Astrocyte (in vitro differentiated cells and primary cell): ENCODE measurements at regions not wholly inside any gene's neighbourhood (a gene's known extent, or its start where the extent isn't known, plus 50 kb on each side); places are given as distances from the start of the nearest gene placed in this dataset.
"Not testable (repeated sequence)": the region's sequence is repeated elsewhere in the genome, so short reads cannot be mapped to it uniquely, and the experiment has no call there.

ENCODE experiments used
- DNase-seq: peaks from one replicate; pipeline ENCODE4 v3.0.0-alpha.2; 2010; ENCODE audit warnings: low read depth
- FAIRE-seq: peaks from 2 replicates; lab custom pipeline; 2011; peaks lifted over from hg19 to GRCh38; lab: Jason Lieb, UNC
- H2AFZ ChIP-seq: 2 replicates; pipeline ENCODE4 v1.6.0; 2012; ENCODE audit warnings: low read depth, low read length, inconsistent platforms
- H3K27ac ChIP-seq: 2 replicates; pipeline ENCODE4 v1.5.1; 2011; ENCODE audit warnings: low read depth, low read length, inconsistent platforms
- H3K27me3 ChIP-seq: 2 replicates; pipeline ENCODE4 v1.6.0; 2011; ENCODE audit warnings: low read length, inconsistent platforms; ENCODE audit not compliant: insufficient read depth
- H3K36me3 ChIP-seq: 2 replicates; pipeline ENCODE4 v1.5.1; 2011; ENCODE audit warnings: low read length, inconsistent platforms; ENCODE audit not compliant: insufficient read depth
- H3K4me1 ChIP-seq: 2 replicates; pipeline ENCODE4 v1.5.1; 2011; ENCODE audit warnings: low read length, inconsistent platforms; ENCODE audit not compliant: insufficient read depth
- H3K4me2 ChIP-seq: 2 replicates; pipeline ENCODE4 v1.6.0; 2012; ENCODE audit warnings: low read length, inconsistent platforms
- H3K4me3 ChIP-seq: 2 replicates; pipeline ENCODE4 v1.5.1; 2011; ENCODE audit warnings: low read depth, mild to moderate bottlenecking, low read length, inconsistent platforms; ENCODE audit not compliant: insufficient read depth
- H3K79me2 ChIP-seq: 2 replicates; pipeline ENCODE4 v1.6.0; 2012; ENCODE audit warnings: mild to moderate bottlenecking, low read length, inconsistent platforms; ENCODE audit not compliant: insufficient read depth
- H3K9ac ChIP-seq: 2 replicates; pipeline ENCODE4 v1.6.0; 2012; ENCODE audit warnings: mild to moderate bottlenecking, low read length, inconsistent platforms
- H3K9me3 ChIP-seq: 2 replicates; pipeline ENCODE4 v1.5.1; 2012; ENCODE audit warnings: low read depth, mild to moderate bottlenecking, low read length, inconsistent platforms; ENCODE audit not compliant: insufficient read depth
- H4K20me1 ChIP-seq: 2 replicates; pipeline ENCODE4 v1.6.0; 2012; ENCODE audit warnings: low read length, inconsistent platforms; ENCODE audit not compliant: insufficient read depth
- H3K27ac Mint-ChIP-seq: one replicate; pipeline ENCODE4 v1.8.0; 2021; ENCODE audit warnings: mild to moderate bottlenecking, mixed read lengths; ENCODE audit not compliant: unreplicated experiment
- H3K27me3 Mint-ChIP-seq: one replicate; pipeline ENCODE4 v1.8.0; 2021; ENCODE audit warnings: low read depth, mixed read lengths; ENCODE audit not compliant: unreplicated experiment
- H3K36me3 Mint-ChIP-seq: one replicate; pipeline ENCODE4 v1.8.0; 2021; ENCODE audit warnings: low read depth, mixed read lengths; ENCODE audit not compliant: unreplicated experiment
- H3K4me1 Mint-ChIP-seq: one replicate; pipeline ENCODE4 v1.8.0; 2021; ENCODE audit warnings: low read depth, mixed read lengths; ENCODE audit not compliant: unreplicated experiment
- H3K4me3 Mint-ChIP-seq: one replicate; pipeline ENCODE4 v1.8.0; 2021; ENCODE audit warnings: mild to moderate bottlenecking, moderate library complexity, mixed read lengths; ENCODE audit not compliant: unreplicated experiment
- H3K9me3 Mint-ChIP-seq: one replicate; pipeline ENCODE4 v1.8.0; 2021; ENCODE audit warnings: mild to moderate bottlenecking, mixed read lengths; ENCODE audit not compliant: unreplicated experiment
- EZH2 ChIP-seq: IDR thresholded peaks from 2 replicates; pipeline ENCODE4 v1.6.1; 2012; ENCODE audit warnings: mild to moderate bottlenecking, low read length, inconsistent platforms; ENCODE audit not compliant: insufficient read depth
- TF ChIP-seq, protein P1 (sequence below): IDR thresholded peaks from 2 replicates; pipeline ENCODE4 v1.5.1; 2011; ENCODE audit warnings: low read depth, mild to moderate bottlenecking, inconsistent platforms, low read length, moderate library complexity; ENCODE audit not compliant: insufficient read depth

DNA sequence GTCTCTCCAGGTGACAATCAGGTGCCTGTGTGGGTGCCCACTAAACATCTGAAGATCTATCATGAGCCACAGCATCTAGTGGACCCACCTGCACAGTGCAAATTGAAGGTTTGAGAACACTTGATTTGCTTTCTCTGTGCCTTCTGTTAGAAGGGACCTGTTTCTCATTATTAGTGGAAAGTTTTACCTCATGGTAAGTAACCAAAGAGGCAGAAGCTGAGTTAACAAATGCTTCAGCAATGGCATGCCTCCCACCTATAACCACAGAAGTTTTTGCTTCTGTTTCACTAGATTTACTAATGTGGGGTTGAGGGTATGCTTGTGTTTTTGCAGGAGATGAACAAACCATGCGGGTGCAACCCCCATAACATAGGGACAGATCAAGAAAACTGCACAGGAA is 297.4 kb upstream of the DKK2 start:
- no peaks in the 10 kb centered on the region for H3K4me1 ChIP-seq
- no peak overlapping the region for H3K4me2 ChIP-seq
- H3K4me3 Mint-ChIP-seq = no peak overlapping the region
- H3K9me3 ChIP-seq = no peaks in the 10 kb centered on the region
- H3K27me3 ChIP-seq = no peaks in the 10 kb centered on the region
- no peaks in the 10 kb centered on the region for H3K27me3 Mint-ChIP-seq
- no peaks in the 10 kb centered on the region for H3K36me3 ChIP-seq
- H3K36me3 Mint-ChIP-seq = no peaks in the 10 kb centered on the region
- peaks cover 4% of the 10 kb centered on the region for H3K9me3 Mint-ChIP-seq
- no peak overlapping the region for H3K27ac Mint-ChIP-seq
- H3K79me2 ChIP-seq = no peaks in the 10 kb centered on the region
- no peak overlapping the region for H2AFZ ChIP-seq
- no peak for TF ChIP-seq EZH2
- TF ChIP-seq, protein P1, sequence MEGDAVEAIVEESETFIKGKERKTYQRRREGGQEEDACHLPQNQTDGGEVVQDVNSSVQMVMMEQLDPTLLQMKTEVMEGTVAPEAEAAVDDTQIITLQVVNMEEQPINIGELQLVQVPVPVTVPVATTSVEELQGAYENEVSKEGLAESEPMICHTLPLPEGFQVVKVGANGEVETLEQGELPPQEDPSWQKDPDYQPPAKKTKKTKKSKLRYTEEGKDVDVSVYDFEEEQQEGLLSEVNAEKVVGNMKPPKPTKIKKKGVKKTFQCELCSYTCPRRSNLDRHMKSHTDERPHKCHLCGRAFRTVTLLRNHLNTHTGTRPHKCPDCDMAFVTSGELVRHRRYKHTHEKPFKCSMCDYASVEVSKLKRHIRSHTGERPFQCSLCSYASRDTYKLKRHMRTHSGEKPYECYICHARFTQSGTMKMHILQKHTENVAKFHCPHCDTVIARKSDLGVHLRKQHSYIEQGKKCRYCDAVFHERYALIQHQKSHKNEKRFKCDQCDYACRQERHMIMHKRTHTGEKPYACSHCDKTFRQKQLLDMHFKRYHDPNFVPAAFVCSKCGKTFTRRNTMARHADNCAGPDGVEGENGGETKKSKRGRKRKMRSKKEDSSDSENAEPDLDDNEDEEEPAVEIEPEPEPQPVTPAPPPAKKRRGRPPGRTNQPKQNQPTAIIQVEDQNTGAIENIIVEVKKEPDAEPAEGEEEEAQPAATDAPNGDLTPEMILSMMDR = no peak
- H4K20me1 ChIP-seq = no peaks in the 10 kb centered on the region
- DNase-seq (peak; percentile 16), FAIRE-seq (no peak)
- H3K9ac ChIP-seq = no peak overlapping the region
- no peak overlapping the region for H3K4me3 ChIP-seq
- H3K27ac ChIP-seq = no peak overlapping the region
- no peaks in the 10 kb centered on the region for H3K4me1 Mint-ChIP-seq

DNA sequence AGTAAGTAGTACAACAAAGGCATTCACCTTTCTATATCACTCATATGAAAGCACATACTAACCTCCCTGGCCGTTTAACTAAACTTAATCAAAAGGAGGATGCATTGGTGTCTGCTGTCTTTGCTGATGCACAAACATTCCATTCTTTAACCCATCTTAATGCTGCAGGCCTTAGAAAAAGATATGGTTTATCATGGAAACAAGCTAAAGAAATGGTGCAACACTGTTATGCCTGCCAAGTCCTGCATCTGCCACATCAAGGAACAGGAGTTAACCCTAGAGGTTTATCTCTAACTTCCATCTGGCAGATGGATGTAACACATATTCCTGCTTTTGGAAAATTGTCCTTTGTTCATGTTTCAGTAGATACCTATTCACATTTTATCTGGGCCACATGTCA is 296.5 kb upstream of the DKK2 start:
- not testable (repeated sequence) for H3K79me2 ChIP-seq, H3K4me1 ChIP-seq, H4K20me1 ChIP-seq, H3K4me3 Mint-ChIP-seq, H3K9me3 ChIP-seq, H3K9ac ChIP-seq, H3K27ac ChIP-seq, H3K4me3 ChIP-seq, H3K4me1 Mint-ChIP-seq, H3K36me3 ChIP-seq, FAIRE-seq, H3K27me3 Mint-ChIP-seq, H3K4me2 ChIP-seq, DNase-seq, H2AFZ ChIP-seq, H3K27ac Mint-ChIP-seq, H3K36me3 Mint-ChIP-seq, H3K27me3 ChIP-seq
- peaks cover 12% of the 10 kb centered on the region for H3K9me3 Mint-ChIP-seq

GRCh38 chr4:107330916-107331315 is 294.8 kb upstream of the DKK2 start:
- H3K36me3 Mint-ChIP-seq = no peaks in the 10 kb centered on the region
- Histone ChIP-seq H3K27ac (no peak overlapping the region), H4K20me1 (no peaks in the 10 kb centered on the region), H3K4me1 (no peaks in the 10 kb centered on the region), H2AFZ (no peak overlapping the region), H3K36me3 (no peaks in the 10 kb centered on the region), H3K9ac (no peak overlapping the region), H3K4me3 (no peak overlapping the region), H3K4me2 (no peak overlapping the region), H3K79me2 (no peaks in the 10 kb centered on the region), H3K9me3 (peaks cover 5% of the 10 kb centered on the region), H3K27me3 (no peaks in the 10 kb centered on the region)
- peaks cover 20% of the 10 kb centered on the region for H3K9me3 Mint-ChIP-seq
- H3K4me3 Mint-ChIP-seq = no peak overlapping the region
- FAIRE-seq = no peak
- DNase-seq = no peak
- no peaks in the 10 kb centered on the region for H3K4me1 Mint-ChIP-seq
- no peak overlapping the region for H3K27ac Mint-ChIP-seq
- no peaks in the 10 kb centered on the region for H3K27me3 Mint-ChIP-seq
- TF ChIP-seq, protein P1 = no peak
- TF ChIP-seq EZH2 = no peak
